ENCODE measurements at regions not wholly inside any gene's neighbourhood (a gene's known extent, or its start where the extent isn't known, plus 50 kb on each side); places are given as distances from the start of the nearest gene placed in this dataset.
A peak's percentile ranks its signal among the peaks of the same experiment; 100 is the strongest.

GRCh38 chr6:225907-226306 lies 66.4 kb upstream of the DUSP22 start:
- no peak for DNase-seq (ENCODE audit: low read depth in 2 of 2)

DNA sequence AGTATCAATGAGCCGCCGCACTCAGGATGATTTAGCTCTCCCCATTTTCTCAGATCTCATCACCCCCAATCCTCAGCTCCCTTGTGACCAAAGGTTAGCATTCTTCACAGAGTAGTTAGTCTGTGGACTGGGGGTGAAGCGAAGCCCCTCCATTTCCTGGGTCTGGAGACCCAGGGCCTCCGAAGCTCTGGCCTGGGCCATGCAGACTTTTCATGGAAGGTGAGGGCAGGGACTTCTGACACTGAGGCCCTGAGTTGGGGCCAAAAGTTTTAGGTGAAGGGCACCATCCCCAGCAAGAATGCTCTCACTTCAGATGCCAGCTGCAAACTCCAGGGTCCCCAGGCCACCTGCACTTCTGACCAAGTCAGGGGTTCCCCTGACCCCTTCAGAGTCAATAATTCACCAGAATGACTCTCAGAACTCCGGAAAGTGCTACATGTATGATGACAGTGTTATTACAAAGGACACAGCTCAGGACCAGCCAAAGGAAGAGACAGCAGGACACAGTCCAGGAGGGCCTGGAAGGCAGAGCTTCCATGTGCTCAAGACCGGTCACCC lies 65.7 kb upstream of the DUSP22 start:
- DNase-seq (ENCODE audit: low read depth in 2 of 2) = no peak

DNA sequence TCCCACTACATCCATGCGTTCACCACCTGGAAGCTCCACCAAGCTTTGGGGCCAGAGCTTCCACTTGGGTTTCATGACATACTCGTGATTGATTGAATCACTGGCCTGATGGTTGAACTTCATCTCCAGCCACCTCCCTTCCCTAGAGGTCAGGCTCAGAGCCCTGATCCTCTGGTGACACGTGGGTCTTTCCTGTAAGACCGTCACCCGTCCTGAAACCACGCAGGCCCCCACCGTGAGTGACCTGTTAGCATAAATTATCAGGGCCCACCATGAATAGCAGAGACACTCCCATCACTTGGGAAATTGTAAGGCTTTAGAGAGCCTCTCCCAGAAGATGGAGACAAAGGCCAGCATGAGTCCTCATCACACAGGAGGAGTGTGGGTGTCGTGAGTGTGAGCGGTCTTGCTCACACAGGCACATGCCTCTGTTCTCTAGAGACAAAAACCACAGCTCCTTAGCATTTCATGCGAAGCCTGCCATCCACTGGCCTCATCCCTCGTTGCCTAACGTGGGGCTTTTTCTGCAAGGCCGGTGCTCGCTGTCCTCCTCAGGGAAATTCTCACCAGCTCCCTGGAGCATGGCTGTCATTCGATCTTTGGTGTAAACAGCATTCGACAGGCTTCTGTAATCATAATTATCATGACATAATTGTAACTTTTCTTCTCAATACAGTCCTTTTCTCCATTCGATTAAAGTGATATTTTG lies 65.1 kb upstream of the DUSP22 start:
- no peak for DNase-seq (ENCODE audit: low read depth in 2 of 2)

DNA sequence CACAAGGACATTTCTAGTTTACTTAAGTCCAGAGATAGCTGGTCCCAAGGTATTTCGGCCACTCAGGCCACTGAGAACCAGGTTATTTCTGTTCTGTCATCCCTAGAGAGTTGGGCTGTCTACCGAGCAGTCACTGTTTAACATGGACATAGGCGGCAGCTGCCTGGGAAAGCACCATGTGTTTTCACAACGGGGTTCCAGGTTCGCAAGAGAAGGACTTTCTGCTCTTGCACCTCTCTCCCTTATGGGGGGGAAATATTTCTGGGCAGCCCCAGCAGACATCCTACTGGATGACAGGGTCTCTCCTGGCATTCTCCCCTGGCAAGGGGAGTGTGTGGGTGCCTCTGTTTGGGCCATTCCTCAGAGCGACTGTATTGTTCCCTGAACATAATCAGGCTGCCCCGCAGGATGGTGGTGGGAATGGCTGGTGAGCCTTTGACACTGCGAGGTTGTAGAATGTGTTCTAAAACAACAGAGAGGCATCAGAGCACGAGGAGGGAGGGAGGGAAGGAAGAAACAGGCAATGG lies 64.4 kb upstream of the DUSP22 start:
- DNase-seq (ENCODE audit: low read depth in 2 of 2) = no peak

DNA sequence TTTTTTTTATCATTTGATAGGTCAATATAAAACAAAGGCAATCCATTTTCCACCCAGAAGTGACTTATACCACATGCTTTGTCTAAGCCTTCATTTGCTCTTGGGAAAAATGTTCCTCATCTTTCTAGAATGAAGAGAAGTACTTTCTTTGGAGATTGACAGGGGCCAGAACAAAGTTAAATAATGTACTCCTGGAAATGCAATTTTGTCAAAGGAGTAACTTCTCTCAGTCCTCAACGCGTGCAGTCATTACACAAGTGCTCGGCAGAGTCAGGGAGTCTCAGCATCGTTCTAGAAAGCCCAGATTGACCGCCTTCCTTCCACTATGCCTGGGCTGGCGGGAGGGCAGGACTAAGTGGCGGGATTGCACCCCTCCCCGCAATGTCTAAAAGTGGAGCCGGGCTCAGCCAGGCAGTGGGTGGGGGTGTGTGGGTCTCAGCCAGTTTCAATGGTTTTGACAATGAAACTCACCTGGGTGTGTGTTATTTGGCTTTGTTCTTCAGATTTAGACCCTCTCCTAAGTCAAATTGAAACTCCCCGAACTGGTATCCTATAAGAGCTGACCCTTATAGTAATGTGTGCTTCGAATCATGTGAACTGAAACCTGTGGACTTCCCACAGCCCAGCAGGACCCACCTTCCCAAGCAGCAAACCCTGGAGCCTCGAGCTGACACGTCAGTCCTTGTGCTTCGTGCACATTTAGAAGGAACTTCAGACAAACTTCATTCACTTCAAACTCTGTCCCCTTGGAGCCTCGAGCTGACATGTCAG lies 63.2 kb upstream of the DUSP22 start:
- DNase-seq (ENCODE audit: low read depth in 2 of 2) = no peak

DNA sequence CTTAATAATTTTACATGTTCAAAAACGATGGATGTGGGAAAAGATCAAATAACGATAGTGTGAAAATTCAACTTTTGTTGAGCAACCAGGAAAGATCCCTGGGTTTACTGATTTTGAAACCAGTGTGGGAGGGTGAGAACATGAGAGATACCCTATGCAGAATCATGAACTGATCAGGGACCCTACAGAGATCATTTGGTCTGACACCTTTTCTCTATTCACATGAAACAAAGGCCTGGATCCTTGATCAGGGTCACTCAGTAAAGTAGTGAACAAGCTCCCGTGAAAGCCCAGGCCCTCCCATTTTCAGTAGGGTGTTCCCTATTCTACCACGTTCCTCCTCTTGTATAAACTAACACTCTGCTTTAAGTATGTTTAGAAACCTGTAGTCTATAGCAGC lies 60.5 kb upstream of the DUSP22 start:
- no peak for DNase-seq (ENCODE audit: low read depth in 2 of 2)

GRCh38 chr6:232982-233640 lies 59.2 kb upstream of the DUSP22 start:
- no peak for DNase-seq (ENCODE audit: low read depth in 2 of 2)

DNA sequence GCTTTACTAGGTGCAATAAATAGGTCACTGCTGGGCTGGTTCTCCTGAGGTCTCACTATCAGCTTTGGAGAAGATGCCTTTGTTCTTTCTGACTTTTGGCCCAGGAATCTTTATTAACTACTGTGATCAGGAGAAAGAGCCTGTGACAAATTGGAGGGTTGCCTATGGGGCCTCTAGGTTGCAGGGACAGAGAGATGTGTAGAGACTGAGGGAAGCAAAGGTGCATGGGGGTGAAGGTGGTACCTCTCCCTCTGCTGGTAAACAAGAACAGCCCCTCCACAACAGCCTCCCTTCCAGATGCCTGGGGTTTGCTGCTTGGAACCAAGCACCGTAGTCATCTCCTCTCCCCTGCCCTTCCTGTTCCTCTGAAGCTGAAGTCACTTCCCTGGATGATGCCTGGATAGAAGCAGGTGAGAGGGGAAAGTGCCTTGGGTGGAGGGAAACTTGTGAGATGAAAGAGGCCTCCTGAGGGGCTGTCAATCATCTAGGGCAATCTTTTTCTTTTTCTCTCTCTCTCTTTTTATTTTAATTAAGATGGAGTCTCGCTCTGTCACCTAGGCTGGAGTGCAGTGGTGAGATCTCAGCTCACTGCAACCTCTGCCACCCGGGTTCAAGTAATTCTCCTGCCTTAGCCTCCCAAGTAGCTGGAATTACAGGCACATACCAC lies 57.4 kb upstream of the DUSP22 start:
- no peak for DNase-seq (ENCODE audit: low read depth in 2 of 2)

GRCh38 chr6:235763-236360 lies 56.4 kb upstream of the DUSP22 start:
- DNase-seq (ENCODE audit: low read depth in 2 of 2) = peak; percentile 41 to 51

GRCh38 chr6:236519-236918 lies 55.8 kb upstream of the DUSP22 start:
- no peak for DNase-seq (ENCODE audit: low read depth in 2 of 2)

GRCh38 chr6:240151-240550 lies 52.1 kb upstream of the DUSP22 start:
- DNase-seq (ENCODE audit: low read depth in 2 of 2) = no peak

DNA sequence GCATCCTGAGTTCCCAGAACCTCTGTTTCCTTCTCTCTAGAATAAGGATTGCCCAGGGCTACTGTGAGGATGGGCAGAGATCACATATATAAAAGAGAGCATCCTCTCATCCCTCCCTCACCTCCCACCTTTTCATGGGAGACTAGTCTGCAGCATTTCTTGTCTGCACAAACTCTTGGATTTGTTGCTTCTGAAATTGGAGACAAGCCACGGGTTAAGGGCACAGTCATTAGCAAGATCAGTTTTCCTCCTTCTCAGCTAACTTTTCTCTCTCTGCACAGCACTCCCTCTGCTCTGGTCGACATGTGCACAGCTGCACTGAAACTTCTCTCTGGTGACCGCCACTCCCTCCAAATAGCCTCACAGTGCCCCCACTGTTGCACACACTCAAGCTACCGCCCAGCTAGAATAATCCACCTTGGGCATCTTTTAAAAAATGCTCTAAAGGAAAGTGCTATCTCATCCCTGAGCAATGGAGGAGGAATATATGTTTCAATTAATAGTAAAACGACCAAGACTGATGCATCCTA lies 50.9 kb upstream of the DUSP22 start:
- no peak for DNase-seq (ENCODE audit: low read depth in 2 of 2)
